HCT116 (cell line): ENCODE measurements at regions not wholly inside any gene's neighbourhood (a gene's known extent, or its start where the extent isn't known, plus 50 kb on each side); places are given as distances from the start of the nearest gene placed in this dataset.

Source experiments
- CTCF ChIP-seq, 3 experiments: fragments of 200-600 bp in 1 of 3; sonication (generic) in 1 of 3; IDR thresholded peaks in 2 of 3; conservative IDR thresholded peaks in 1 of 3; 2 replicates each; pipeline ENCODE4 v1.5.1; 2012 to 2017; ENCODE audit warnings: low read depth in 2 of 3, low read length in 2 of 3, antibody characterized with exemption in 1 of 3, borderline replicate concordance in 1 of 3, control low read depth in 1 of 3, mild to moderate bottlenecking in 1 of 3, mixed read lengths in 1 of 3, mixed run types in 1 of 3, moderate library complexity in 1 of 3; ENCODE audit not compliant: insufficient read depth in 1 of 3
- EZH2 ChIP-seq: fragments of 200-600 bp; sonication (generic); IDR thresholded peaks from 2 replicates; pipeline ENCODE4 v1.6.1; 2017; ENCODE audit warnings: antibody characterized with exemption, mixed run types
- REST ChIP-seq: IDR thresholded peaks from 2 replicates; pipeline ENCODE4 v1.6.1; 2012; ENCODE audit warnings: low read depth
- SIN3A ChIP-seq: IDR thresholded peaks from 2 replicates; pipeline ENCODE4 v1.6.1; 2012; ENCODE audit warnings: low read depth
- ZNF274 ChIP-seq: fragments of 200-500 bp; sonication (Bioruptor generic); IDR thresholded peaks from 2 replicates; pipeline ENCODE4 v1.6.1; 2014; ENCODE audit warnings: mild to moderate bottlenecking, low read depth, low read length, inconsistent platforms

GRCh38 chr1:228987286-228987685, 252.0 kb downstream of the RHOU start:
- no peak for TF ChIP-seq ZNF274
- TF ChIP-seq REST = no peak
- no peak for TF ChIP-seq CTCF (IDR thresholded peaks at IDR 0.05 in 2 of 3, conservative IDR thresholded peaks at IDR 0.05 in 1 of 3; ENCODE audit: borderline replicate concordance in 1 of 3, insufficient read depth in 1 of 3, low read depth in 2 of 3, low read length in 2 of 3)
- TF ChIP-seq EZH2 = no peak
- TF ChIP-seq SIN3A = no peak
